Activated CD4-positive, CD25-positive, alpha-beta regulatory T cell (primary cell): ENCODE measurements at regions not wholly inside any gene's neighbourhood (a gene's known extent, or its start where the extent isn't known, plus 50 kb on each side); places are given as distances from the start of the nearest gene placed in this dataset.

Experiments used
- DNase-seq, 4 experiments: peaks; one replicate each; lab custom pipeline; 2025; lab: John Stamatoyannopoulos, UW

DNA sequence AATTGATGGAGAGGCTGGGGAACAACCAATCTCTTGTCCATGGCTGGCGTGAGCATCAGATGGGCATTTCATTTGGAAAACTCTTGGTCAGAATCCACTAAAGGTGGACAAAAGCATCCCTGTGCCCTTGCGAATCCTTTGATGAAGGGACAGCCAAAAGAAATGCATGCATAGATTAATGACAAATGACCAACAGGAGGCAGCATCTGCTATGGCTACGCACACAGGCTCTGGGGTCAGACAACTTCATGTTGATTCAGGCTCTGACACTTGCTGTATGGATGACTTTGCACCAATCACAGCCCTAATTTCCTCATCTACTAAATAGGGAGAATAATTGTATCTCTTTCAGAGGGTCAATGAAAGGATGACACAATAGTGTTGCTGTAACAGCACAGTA is 117.5 kb downstream of the ASCL4 start:
- no peak for DNase-seq

DNA sequence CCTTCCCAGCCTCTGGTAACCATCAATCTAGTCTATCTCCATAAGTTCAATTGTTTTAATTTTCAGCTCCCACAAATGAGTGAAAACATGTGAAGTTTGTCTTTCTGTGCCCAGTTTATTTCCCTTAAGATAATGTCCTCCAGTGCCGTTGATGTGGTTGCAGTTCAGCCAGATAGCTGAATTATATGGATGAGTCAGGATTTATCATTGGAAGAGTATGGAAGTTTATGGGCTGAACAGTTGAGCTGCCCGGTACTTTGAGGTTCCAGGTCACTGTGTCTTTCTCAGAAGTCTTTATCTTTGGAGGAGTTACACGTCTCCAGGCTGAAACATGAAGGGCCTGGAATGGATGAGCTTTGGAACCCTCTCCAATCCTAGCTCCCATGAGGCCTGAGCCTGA is 120.1 kb downstream of the ASCL4 start:
- DNase-seq, result no peak

DNA sequence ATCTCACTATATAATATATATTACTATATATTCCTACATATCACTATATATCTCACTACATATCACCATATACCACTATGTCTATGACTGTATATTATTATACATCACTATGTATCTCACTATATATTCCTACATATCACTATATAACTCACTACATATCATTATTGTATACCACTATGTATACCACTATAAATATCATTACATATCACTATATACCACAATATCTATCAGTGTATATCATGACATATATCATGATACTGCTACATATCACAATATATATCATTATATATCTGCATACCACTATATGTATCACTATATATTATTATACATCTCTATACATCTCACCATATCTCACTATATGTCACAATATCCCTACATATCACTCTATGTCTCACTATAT is 121.5 kb downstream of the ASCL4 start:
- no peak for DNase-seq

DNA sequence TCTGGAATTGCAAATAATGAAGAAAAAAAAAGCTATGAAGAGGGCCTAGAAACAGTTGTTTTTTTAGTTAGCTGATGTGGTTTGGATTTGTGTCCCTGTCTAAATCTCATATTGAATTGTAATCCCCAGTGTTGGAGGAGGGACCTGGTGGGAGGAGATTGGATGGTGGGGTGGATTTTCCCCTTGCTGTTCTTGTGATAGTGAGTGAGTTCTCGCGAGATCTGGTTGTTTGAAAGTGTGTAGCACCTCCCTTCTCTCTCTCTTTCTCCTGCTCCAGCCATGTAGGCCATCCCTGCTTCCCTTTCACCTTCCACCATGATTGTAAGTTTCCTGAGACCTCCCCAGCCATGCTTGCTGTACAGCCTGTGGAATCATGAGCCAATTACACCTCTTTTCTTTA is 126.1 kb downstream of the ASCL4 start:
- DNase-seq, result no peak

DNA sequence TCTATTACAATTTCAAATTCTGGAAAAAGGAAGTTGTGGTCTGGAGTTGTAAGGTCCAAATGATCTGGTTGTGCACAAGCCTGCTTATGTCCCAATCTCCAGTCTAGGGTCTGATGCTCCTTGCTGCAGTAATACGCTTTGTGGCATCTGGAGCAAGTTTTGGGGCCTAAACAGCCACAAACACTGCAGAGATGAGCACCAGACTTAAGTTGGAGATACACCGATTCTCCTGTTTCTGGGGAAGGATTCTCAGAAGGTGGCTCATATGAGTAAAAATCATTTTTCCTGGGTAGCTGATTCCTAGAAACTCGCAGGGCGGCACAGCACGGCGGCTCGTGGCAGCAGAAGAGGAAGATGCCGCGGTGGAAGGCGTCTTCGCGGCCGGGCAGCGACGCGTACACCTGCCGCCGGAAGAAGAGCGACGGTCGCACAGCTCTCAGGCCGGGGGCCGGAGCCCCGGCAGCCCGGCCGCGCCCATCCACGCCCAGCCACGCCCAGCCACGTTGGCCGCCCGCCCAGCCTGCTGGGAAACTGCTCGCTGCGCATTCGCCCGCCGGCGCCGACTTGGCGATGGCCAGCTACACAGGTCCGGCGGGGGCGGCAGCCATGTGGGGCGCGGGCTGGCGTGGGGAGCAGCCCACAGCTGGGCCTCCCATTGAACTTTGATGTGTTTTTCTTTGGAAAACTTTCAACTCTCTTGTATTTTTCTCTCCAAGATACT is 129.0 kb downstream of the ASCL4 start:
- DNase-seq, result no peak

DNA sequence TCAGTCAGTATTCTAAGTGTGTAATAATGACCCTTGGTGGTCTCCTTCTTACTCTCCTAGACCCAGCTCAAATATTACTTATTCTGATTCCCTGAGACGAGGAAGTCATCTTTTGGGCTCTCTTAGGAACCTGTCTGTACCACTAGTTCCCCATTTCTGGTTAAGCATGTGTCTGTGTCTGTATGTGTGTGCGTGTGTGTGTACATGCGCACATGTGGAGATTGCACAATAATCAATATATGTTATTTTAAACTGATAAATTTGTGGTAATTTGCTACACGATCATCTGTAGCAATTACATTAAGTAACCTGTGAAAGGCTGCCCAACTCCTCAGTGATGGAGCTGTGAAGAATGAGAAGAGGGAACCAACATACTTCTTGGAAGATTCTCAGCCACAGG is 132.2 kb downstream of the ASCL4 start:
- no peak for DNase-seq

DNA sequence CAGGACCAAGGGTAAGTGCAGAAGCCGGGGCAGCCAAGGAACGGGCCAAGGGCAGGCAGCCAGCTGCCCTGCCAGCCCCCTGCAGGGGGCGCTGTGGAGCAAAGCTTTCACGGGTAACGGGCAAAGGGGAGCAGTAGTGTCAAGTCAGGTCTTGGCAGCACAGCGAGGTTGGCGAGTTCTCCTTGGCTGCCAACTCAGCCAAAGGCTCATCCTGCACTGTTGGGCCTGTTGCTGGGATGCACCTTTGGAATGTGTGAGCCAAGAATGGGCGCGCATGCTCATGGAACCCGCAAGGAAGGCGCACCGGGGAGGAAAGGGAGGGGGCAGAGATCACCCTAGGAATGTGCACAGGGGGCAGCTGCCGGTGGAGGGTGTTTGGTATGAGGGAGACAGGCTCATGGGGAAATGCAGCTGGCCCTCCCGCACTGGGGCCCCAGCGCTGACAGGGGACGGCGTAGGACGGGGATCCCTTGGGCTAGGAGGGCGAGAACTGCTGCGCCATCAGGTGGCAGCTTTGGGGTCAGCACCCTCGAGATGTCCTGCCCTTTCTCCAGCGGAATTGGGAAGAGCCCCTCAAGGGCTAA is 138.0 kb downstream of the ASCL4 start:
- DNase-seq, result peak; percentile 11 to 46 (median 25)

DNA sequence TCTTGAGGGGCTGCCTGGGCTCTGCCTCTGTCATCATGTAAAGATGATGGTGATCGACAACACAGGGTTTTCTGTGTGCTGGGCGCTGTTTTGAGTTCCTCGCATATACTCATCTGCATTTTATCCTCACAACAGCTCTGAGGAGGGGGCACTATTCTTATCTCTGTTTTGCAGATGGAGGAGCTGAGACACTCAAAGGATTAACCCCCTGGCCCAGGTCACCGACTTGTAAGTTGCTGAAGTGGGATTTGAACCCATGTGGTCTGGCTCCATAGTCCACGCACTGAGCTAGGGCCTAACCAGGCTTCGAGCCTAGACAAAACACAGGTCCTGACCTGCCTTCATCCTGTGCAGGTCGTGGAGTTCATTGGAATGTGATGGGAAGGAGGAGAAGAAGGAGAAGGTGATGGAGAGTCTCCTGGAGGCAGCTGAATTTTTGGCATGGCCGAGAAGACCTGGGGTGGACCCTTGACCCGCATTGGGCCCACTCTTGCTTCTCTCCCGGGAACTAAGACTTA is 140.0 kb downstream of the ASCL4 start:
- DNase-seq, result no peak

DNA sequence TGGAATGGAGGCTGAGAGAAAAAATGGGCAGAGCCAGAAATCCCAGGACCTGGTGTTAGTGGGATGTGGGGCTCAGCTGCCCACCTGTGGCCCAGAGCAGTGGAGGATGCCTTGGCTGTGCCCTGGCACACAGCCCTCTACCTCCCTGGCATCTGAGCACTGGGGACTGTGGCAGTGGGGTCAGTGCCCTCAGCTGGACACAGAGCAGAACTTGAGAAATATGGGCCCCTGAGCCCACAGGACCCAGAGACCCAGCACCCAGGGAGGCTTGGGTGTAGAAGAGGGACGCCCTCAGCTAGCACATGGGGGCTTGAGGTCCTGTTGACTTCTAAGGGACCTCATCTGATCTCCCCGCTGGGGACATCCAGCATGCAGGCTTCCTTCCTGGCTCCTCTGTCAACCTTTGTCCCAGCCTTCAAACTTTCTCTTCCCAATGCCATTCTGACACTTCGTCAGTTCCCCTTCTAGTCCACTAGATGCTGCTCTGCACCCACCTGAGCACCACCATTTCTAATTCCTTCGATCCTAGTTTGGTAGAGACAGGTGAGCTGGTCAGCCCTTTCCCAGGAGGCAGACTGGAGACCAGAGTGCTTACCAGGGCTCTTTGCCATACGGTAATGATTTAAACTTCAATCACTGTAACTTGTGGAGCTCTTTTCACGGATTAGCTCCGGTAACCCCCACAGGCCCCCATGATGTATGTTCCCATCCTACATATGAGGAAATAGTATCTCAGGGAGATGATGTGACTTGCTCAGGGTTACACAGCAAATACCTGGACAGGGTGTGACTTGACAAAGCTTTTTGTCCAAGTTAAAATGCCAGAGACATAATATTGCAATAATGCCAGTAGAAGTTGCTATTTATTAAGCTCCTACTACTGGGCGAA is 143.7 kb downstream of the ASCL4 start:
- DNase-seq, result no peak

DNA sequence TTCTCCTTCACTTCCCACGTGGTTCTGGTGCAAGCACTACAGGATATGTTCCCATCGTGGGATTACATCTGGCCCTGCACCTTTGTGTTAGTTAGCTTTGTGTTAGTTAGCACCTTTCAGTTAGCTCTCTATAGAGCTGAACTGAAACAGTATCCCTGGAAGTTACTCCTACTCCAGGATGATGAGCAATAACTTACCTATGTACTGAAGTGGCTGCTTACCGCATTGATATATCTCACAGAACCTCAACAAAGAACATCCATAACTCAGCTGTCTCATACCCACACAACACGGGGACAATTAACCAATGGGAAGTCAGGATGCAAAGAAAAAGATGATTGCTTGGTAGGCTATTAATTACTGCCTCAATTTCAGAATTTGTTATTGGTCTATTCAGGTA is 146.6 kb downstream of the ASCL4 start:
- DNase-seq, result no peak

DNA sequence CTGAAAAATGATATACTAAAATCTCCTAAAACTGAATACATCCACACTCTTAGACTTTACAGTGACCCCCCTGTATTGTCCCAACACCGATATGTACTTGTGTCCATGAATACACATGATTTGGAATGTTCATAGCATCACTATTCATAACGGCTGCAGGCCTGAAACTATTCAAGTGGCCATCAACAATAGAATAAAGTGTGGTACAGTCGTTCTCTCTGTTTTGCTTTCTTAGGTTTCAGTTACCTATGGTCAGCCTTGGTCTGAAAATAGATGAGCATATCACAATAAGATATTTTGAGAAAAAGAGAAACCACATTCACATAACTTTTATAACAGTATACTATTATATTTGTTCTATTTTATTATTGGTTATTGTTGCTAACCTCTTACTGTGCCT is 150.6 kb downstream of the ASCL4 start:
- DNase-seq, result no peak

DNA sequence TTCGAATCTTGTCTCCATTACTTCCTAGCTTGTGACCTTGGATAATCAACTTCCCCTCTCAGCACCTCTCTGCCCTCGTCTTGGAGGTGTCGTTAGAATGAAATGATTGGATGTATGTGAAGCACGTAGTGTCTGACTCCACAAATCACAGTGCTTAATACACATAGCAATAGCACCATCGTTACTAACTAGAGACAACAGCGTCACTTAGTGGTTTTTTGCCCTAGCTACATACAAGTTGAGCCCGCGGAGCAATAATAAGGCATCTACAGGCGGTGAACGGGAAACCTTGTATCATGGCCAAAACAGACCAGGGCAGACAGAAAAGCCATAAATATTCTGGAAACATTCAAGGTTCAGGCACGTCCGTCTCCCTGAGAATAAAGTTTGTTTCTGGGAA is 154.9 kb downstream of the ASCL4 start:
- no peak for DNase-seq

DNA sequence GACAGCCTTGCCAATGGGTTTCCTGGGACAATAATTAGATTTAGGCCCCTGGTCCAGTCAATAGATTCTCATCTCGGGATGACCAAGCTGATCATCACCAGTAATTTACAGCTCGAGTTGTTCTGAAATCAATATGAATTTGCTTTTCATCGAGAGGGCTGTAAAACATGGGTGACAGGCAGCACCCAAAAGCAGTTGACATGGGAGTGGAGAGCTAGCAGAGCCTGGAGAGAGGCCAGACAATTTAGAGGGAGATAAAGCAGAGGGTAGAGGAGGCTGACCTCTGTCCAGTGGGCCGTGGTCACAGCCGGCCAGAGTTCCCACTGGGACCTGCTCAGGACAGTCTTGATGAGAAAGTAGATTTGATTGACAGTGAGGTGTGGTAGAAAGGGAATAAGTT is 157.3 kb downstream of the ASCL4 start:
- DNase-seq, result no peak

DNA sequence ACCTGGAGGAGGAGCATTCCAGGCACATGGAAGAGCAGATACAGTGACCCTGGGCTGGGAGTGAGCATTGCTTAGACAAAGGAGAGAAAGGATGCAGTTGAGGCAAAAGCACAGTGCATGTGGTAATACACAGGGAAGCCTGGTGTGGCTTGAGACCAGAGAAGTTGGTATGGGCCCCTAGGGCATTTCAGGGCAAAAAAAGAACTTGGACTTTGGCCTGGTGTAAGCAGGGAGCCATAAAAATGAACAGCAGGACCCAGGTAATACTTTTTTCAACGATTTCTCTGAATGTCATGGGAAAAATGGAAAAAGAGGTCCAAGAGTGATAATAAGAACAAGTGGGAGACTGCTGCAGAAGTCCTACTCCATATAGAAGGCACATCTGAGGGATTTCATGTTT is 163.9 kb downstream of the ASCL4 start:
- no peak for DNase-seq

DNA sequence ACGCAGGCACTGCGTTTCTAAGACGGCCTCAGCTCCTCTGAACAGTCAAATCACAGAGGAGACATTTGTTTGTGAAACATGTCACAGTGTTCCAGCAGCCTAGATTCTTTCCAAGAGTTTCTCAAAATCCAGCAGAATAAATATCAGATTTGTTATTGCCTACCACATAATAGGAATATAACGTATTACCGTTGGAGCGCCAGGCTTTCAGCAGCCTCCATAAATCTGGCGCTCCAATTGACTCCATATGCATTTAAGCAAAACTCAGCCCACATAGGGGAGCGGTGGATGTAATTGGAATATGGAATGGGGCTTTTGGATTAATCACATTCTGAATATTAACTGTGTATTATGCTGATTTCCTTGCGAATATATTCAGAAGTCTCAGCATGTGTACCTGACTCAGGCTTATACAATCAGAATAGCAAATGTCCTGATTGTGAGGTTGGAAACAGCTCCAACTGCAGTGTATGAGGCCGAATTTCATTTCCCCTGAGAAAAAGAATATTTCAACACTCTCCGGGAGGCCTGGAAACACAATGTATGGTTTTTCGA is 174.0 kb downstream of the ASCL4 start:
- DNase-seq, result no peak

DNA sequence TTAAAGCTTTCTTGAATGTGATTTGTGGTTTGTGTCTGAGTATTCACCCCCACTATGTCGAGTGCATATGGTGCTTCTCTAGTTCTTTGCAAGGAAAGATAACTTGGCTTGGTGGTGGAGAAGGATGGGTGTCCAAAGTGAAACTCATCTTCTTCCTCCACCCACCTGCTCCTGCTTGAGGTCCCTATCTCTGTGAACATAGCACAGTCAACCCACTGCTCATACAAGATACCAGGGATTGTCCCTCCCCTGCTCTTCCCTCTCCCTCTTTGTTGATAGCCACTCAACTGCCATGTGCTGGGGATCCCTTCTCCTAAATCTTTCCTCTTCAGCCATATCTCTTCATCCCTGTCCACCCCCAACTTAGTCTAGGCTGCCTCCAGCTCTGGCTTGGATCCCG is 176.5 kb downstream of the ASCL4 start:
- DNase-seq, result no peak

DNA sequence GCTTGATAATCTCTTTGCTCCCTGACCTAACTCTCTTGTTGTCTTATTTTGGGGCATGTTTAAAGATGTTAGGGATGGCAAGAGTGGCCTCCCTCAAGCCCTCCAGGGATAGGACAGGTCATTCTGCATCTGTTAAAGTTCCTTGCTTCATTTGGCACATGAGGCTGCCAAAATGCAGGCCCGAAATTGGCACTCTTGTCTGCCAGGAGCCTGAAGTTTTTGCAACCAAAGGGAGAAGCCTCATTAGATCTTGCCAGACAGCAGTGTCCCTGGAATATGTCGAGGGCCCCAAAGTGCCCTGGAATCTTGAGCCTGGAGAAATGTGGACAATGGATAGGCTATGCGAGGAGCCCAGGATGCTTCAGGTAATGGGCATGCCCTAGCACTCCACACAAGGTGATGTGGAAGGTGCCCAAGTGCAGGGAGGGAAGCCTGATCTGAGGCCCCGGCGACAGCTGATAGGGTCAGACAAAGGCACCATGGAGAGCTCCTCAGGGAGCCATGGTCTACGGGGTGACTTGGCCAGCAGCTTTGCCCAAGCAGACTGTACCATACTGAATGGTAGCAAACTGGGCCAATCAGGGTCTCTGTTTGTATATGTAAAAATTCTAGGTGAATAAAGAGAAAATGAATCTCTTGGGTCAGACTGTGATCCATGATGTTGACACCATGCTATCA is 173.0 kb upstream of the WSCD2 start:
- DNase-seq, result no peak

DNA sequence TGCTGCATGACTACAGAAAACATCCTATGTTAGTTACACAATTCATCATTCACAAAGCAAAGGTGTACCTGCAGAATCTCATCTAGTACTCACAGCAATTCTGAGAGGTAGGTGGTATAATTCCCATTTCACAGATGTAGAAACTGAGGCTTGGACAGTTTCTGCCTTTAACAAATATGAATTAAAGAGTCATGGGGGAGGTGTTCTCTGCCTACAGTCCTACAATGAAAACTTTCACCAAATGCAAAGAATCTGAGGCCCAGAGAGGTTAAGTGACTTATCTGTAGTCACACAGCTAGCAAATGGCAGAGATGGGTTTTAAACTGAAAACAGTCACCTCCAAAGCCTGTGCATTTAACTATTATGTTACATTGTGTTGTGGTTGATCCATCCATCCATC is 171.6 kb upstream of the WSCD2 start:
- DNase-seq, result no peak

DNA sequence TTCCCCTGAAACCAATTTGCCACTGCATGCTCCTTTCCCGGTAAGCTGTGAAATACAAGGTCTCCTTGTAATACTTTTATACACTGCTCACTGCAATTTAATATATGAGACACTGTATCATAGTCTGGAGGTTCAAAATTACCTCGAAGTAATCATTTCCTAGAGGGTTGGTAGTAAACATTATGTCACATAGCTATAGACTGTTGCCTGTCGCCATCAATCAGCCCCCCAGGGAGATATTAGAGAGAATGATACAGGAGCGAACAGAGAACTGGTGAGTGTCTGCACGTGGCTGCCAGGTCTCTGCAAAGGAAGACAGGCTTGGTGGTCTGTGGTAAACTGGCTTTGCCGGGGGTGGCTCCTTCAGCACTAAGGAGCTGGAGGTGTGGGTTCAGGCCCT is 165.5 kb upstream of the WSCD2 start:
- DNase-seq, result no peak

DNA sequence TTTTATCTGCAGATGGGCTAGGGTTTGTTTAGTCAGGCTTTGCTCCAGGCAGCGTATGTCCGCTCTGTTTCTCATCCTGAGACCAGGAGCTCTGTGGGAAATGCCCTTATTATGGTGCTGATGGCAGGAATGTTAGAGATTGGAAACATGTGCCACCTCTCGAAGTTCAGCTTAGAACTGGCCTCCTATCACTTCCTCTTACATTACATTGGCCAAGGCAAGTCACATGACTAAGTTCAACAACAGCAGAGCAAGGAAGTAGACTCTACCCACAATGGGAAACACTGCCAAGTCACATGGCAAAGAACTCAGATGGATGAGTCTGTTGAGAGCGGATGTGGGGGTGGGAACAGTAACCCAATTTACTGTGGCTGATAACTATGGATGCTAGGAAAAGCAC is 161.9 kb upstream of the WSCD2 start:
- no peak for DNase-seq

DNA sequence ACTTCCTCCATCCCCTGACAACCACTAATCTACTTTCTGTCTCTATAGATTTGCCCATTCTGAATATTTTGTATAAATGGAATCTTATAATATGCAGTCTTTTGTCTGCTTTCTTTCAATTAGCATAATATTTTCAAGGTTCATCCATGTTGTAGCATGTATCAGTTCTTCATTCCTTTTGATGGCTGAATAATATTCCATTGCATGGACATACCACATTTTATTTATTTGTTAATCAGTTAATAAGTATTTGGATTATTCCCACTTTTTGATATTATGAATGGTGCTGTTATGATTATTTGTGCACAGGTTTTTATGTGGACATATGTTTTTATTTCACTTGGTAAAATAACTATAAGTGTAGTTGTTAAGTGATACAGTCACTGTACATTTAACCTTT is 155.1 kb upstream of the WSCD2 start:
- no peak for DNase-seq

DNA sequence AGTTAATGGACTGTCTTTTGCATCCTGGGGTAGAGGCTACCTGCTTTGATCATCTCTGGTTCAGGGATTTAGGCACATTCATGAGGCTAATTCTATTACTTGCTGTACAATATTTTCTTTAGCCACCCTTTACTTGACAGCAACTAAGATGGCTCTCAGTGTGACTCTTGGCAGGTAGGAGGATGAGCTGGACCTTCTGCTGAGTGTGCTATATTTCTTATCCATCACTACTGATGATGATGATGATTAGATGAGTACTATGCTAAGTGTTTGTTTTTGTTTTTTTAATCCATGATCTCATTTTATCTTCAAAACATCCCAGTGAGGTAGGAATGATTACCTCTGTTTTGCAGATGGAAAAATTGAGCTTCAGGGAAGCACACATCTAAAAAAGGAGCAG is 152.8 kb upstream of the WSCD2 start:
- no peak for DNase-seq
